H9 (cell line): ENCODE measurements at regions not wholly inside any gene's neighbourhood (a gene's known extent, or its start where the extent isn't known, plus 50 kb on each side); places are given as distances from the start of the nearest gene placed in this dataset.

Experiments
- DNase-seq: peaks from one replicate; pipeline ENCODE4 v3.0.0-alpha.2; 2017
- H2AFZ ChIP-seq: one replicate; pipeline ENCODE4 v1.6.1; 2013; ENCODE audit warnings: mild to moderate bottlenecking, low read length, control low read depth, moderate library complexity
- H2AK5ac ChIP-seq: 2 replicates; pipeline ENCODE4 v1.6.1; 2013; ENCODE audit warnings: low read length, control low read depth, mixed read lengths; ENCODE audit not compliant: insufficient read length
- H2BK120ac ChIP-seq: one replicate; pipeline ENCODE4 v1.6.1; 2013; ENCODE audit warnings: low read depth, mild to moderate bottlenecking, low read length, control low read depth, inconsistent platforms; ENCODE audit not compliant: poor library complexity, severe bottlenecking
- H2BK12ac ChIP-seq: 2 replicates; pipeline ENCODE4 v1.6.1; 2013; ENCODE audit warnings: low read length, control low read depth, mixed read lengths, low read depth; ENCODE audit not compliant: insufficient read length
- H2BK15ac ChIP-seq: 2 replicates; pipeline ENCODE4 v1.6.1; 2013; ENCODE audit warnings: low read depth, low read length, control low read depth
- H2BK20ac ChIP-seq: one replicate; pipeline ENCODE4 v1.6.1; 2013; ENCODE audit warnings: low read depth, mild to moderate bottlenecking, low read length, control low read depth, inconsistent platforms; ENCODE audit not compliant: poor library complexity, severe bottlenecking
- H2BK5ac ChIP-seq: 2 replicates; pipeline ENCODE4 v1.6.1; 2013; ENCODE audit warnings: low read length, control low read depth, mixed read lengths; ENCODE audit not compliant: insufficient read length
- H3K14ac ChIP-seq: 2 replicates; pipeline ENCODE4 v1.6.1; 2013; ENCODE audit warnings: low read length, control low read depth; ENCODE audit not compliant: insufficient read depth
- H3K18ac ChIP-seq: 2 replicates; pipeline ENCODE4 v1.6.1; 2013; ENCODE audit warnings: low read depth, mild to moderate bottlenecking, mixed read lengths, low read length, control low read depth; ENCODE audit not compliant: insufficient read length
- H3K23ac ChIP-seq: 2 replicates; pipeline ENCODE4 v1.6.1; 2013; ENCODE audit warnings: low read length, control low read depth, mixed read lengths, low read depth; ENCODE audit not compliant: insufficient read length
- H3K23me2 ChIP-seq: 2 replicates; pipeline ENCODE4 v1.6.1; 2013; ENCODE audit warnings: low read depth, mild to moderate bottlenecking, mixed read lengths, low read length, control low read depth; ENCODE audit not compliant: insufficient read length, poor library complexity, severe bottlenecking
- H3K27ac ChIP-seq: 2 replicates; pipeline ENCODE4 v1.5.1; 2013; ENCODE audit warnings: low read length, control low read depth, mixed read lengths, low read depth; ENCODE audit not compliant: insufficient read length
- H3K27me3 ChIP-seq: 2 replicates; pipeline ENCODE4 v1.6.1; 2013; ENCODE audit warnings: low read length, control low read depth, inconsistent platforms; ENCODE audit not compliant: insufficient read depth
- H3K4ac ChIP-seq: 2 replicates; pipeline ENCODE4 v1.6.1; 2013; ENCODE audit warnings: low read depth, mild to moderate bottlenecking, control low read depth, inconsistent platforms, low read length, moderate library complexity
- H3K4me1 ChIP-seq: 2 replicates; pipeline ENCODE4 v1.6.1; 2013; ENCODE audit warnings: low read length, control low read depth, inconsistent platforms; ENCODE audit not compliant: insufficient read depth
- H3K4me2 ChIP-seq: 2 replicates; pipeline ENCODE4 v1.6.1; 2013; ENCODE audit warnings: low read length, control low read depth, mixed read lengths; ENCODE audit not compliant: insufficient read length, insufficient read depth
- H3K56ac ChIP-seq: 2 replicates; pipeline ENCODE4 v1.6.1; 2013; ENCODE audit warnings: low read depth, mild to moderate bottlenecking, mixed read lengths, low read length, control low read depth; ENCODE audit not compliant: insufficient read length
- H3K79me1 ChIP-seq: 2 replicates; pipeline ENCODE4 v1.6.1; 2013; ENCODE audit warnings: low read depth, mild to moderate bottlenecking, moderate library complexity, low read length, control low read depth, inconsistent platforms; ENCODE audit not compliant: insufficient read depth, poor library complexity, severe bottlenecking
- H3K79me2 ChIP-seq: 2 replicates; pipeline ENCODE4 v1.6.1; 2013; ENCODE audit warnings: low read length, control low read depth, inconsistent platforms; ENCODE audit not compliant: insufficient read depth
- H3K9ac ChIP-seq: 2 replicates; pipeline ENCODE4 v1.6.1; 2013; ENCODE audit warnings: low read length, control low read depth, mixed read lengths; ENCODE audit not compliant: insufficient read length; ENCODE audit errors: extremely low read depth
- H3K9me3 ChIP-seq: one replicate; pipeline ENCODE4 v1.6.1; 2013; ENCODE audit warnings: low read depth, low read length, inconsistent platforms; ENCODE audit not compliant: control insufficient read depth
- H3T11ph ChIP-seq: one replicate; pipeline ENCODE4 v1.6.1; 2013; ENCODE audit warnings: mild to moderate bottlenecking, low read length, control low read depth, inconsistent platforms
- H4K20me1 ChIP-seq: one replicate; pipeline ENCODE4 v1.6.1; 2013; ENCODE audit not compliant: control insufficient read depth, insufficient read length, insufficient read depth
- H4K5ac ChIP-seq: 2 replicates; pipeline ENCODE4 v1.6.1; 2013; ENCODE audit warnings: low read depth, mild to moderate bottlenecking, mixed read lengths, low read length, control low read depth; ENCODE audit not compliant: insufficient read length
- H4K8ac ChIP-seq: replicated peaks from 2 replicates; pipeline ENCODE4 v1.6.1; 2013; ENCODE audit warnings: low read length, control low read depth, mixed read lengths, low read depth; ENCODE audit not compliant: insufficient read length
- H4K91ac ChIP-seq: 2 replicates; pipeline ENCODE4 v1.6.1; 2013; ENCODE audit warnings: low read depth, mild to moderate bottlenecking, moderate library complexity, mixed read lengths, low read length, control low read depth; ENCODE audit not compliant: insufficient read length
- H3K27ac Mint-ChIP-seq, 3 experiments: 2 replicates in 2 of 3; 3 replicates in 1 of 3; pipeline ENCODE4 v1.8.0; 2020 to 2021; ENCODE audit warnings: mixed read lengths in 3 of 3, mild to moderate bottlenecking in 1 of 3, moderate library complexity in 1 of 3
- H3K27me3 Mint-ChIP-seq: 2 replicates; pipeline ENCODE4 v1.8.0; 2021; ENCODE audit warnings: low read depth, mild to moderate bottlenecking, moderate library complexity, mixed read lengths
- H3K36me3 Mint-ChIP-seq, 3 experiments: 2 replicates in 2 of 3; 3 replicates in 1 of 3; pipeline ENCODE4 v1.8.0; 2020 to 2021; ENCODE audit warnings: low read depth in 3 of 3, mixed read lengths in 3 of 3; ENCODE audit not compliant: insufficient read depth in 1 of 3
- H3K4me1 Mint-ChIP-seq, 2 experiments: 2 replicates each; pipeline ENCODE4 v1.8.0; 2020; ENCODE audit warnings: mixed read lengths in 2 of 2
- H3K4me3 Mint-ChIP-seq, 2 experiments: 2 replicates in 1 of 2; 3 replicates in 1 of 2; pipeline ENCODE4 v1.8.0; 2020 to 2021; ENCODE audit warnings: mild to moderate bottlenecking in 2 of 2, mixed read lengths in 2 of 2, moderate library complexity in 1 of 2
- H3K9me3 Mint-ChIP-seq, 2 experiments: 2 replicates in 1 of 2; 3 replicates in 1 of 2; pipeline ENCODE4 v1.8.0; 2020; ENCODE audit warnings: mild to moderate bottlenecking in 2 of 2, mixed read lengths in 2 of 2, moderate library complexity in 1 of 2
- WGBS: extraction: QIAGEN DNeasy Blood & Tissue Kit; methylation state at CpG from one replicate; pipeline ENCODE4 v1.1.7; 2013; ENCODE audit warnings: missing lambda C conversion rate, low lambda C conversion rate, mixed read lengths; ENCODE audit not compliant: insufficient read length; ENCODE audit errors: extremely low coverage; 5-methylcytosine and 5-hydroxymethylcytosine counted together
- TF ChIP-seq, protein P1 (sequence below): fragments of 200-600 bp; sonication (generic); conservative IDR thresholded peaks from 3 replicates; pipeline ENCODE4 v1.8.0; 2021; ENCODE audit warnings: antibody characterized with exemption, mild to moderate bottlenecking

GRCh38 chr11:100635194-100635593 is 51.9 kb upstream of the ARHGAP42 start:
- Histone ChIP-seq H3K4me1 (peaks cover 7% of the 10 kb centered on the region; the same call in 1 of the 2 replicates), H2AK5ac (no peak overlapping the region), H4K8ac (no peak overlapping the region), H3T11ph (no peak overlapping the region), H3K79me2 (no peaks in the 10 kb centered on the region; the same call in 1 of the 2 replicates), H3K9me3 (no peaks in the 10 kb centered on the region), H3K79me1 (no peaks in the 10 kb centered on the region), H3K4me2 (no peak overlapping the region), H3K56ac (no peak overlapping the region), H3K27ac (no peak overlapping the region), H3K9ac (no peak overlapping the region), H2AFZ (no peak overlapping the region), H4K91ac (no peak overlapping the region), H2BK20ac (no peak overlapping the region), H2BK15ac (no peak overlapping the region), H3K18ac (no peak overlapping the region), H2BK120ac (no peak overlapping the region), H3K23ac (no peak overlapping the region), H3K4ac (no peak overlapping the region), H3K14ac (no peak overlapping the region), H3K23me2 (no peaks in the 10 kb centered on the region), H4K20me1 (no peaks in the 10 kb centered on the region), H3K27me3 (no peaks in the 10 kb centered on the region), H2BK5ac (no peak overlapping the region), H2BK12ac (no peak overlapping the region), H4K5ac (no peak overlapping the region)
- no peaks in the 10 kb centered on the region for H3K27me3 Mint-ChIP-seq
- H3K4me1 Mint-ChIP-seq, result peaks cover 19 to 25% of the 10 kb centered on the region in 2 experiments
- H3K27ac Mint-ChIP-seq, result peak overlapping the region in 2 of 3 experiments; percentile 13 to 35; a peak in 3 of 7 replicates
- DNase-seq, result no peak
- no CpG with 5 or more reads among the region's 3 CpGs for WGBS
- TF ChIP-seq, protein P1, sequence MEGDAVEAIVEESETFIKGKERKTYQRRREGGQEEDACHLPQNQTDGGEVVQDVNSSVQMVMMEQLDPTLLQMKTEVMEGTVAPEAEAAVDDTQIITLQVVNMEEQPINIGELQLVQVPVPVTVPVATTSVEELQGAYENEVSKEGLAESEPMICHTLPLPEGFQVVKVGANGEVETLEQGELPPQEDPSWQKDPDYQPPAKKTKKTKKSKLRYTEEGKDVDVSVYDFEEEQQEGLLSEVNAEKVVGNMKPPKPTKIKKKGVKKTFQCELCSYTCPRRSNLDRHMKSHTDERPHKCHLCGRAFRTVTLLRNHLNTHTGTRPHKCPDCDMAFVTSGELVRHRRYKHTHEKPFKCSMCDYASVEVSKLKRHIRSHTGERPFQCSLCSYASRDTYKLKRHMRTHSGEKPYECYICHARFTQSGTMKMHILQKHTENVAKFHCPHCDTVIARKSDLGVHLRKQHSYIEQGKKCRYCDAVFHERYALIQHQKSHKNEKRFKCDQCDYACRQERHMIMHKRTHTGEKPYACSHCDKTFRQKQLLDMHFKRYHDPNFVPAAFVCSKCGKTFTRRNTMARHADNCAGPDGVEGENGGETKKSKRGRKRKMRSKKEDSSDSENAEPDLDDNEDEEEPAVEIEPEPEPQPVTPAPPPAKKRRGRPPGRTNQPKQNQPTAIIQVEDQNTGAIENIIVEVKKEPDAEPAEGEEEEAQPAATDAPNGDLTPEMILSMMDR, result no peak
- H3K36me3 Mint-ChIP-seq, result no peaks in the 10 kb centered on the region; a peak in 1 of 7 replicates
- H3K4me3 Mint-ChIP-seq, result no peak overlapping the region
- H3K9me3 Mint-ChIP-seq, result no peaks in the 10 kb centered on the region
